ENCODE measurements at regions not wholly inside any gene's neighbourhood (a gene's known extent, or its start where the extent isn't known, plus 50 kb on each side); places are given as distances from the start of the nearest gene placed in this dataset.

- TF ChIP-seq POLR2A (IDR thresholded peaks at IDR 0.05) (no peak), CTCF (IDR thresholded peaks at IDR 0.05 in 8 of 11, conservative IDR thresholded peaks at IDR 0.05 in 3 of 11) (no peak)
These were observed 150.9 kb downstream of the PTPRU start for GRCh38 chr1:29387210-29387609.

Data from spleen (tissue), 7 donors.